ENCODE measurements at regions not wholly inside any gene's neighbourhood (a gene's known extent, or its start where the extent isn't known, plus 50 kb on each side); places are given as distances from the start of the nearest gene placed in this dataset.

DNA sequence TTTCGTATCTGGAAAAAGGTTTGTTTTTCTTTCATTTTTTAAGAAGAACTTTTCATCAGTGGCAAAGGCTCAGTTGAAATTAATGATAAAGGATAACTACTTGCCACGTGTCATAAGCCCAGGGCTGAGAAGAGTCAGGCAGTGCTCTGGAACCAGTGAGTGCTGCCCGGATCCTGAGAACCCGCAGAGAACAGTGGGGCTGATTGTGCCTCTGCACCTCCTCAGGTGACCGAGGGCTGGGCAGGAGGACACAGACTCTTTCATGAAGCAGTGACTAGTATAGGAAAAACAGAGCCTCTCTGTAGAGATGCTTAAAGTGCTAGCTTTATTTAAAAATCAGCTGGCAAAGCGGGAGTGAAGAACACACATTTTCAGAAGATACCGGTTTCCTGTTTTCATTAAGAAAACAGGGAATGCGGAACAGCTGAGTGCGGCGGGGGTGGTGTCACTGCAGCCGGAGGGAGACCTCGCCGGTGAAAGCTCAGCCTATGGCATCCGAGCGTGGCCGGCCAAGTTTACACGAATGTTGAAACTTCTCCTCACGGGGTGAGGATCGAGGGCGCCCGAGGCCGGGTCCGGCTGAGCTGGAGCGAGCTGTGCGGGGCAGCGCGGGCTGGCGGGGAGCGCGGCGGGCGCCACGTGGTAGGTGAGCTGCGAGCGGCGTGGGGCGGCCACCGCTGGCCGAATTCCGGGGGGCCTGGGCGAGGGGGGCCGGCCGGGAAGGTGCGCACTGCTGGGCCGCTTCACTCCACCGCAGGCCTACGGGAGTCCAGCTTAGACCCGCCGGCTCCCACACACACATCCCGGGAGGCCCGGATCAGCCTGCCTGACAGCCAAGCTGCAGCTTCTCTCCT is 134.7 kb upstream of the DMRT1 start:
- Histone ChIP-seq H2AFZ (ENCODE audit: low read depth) (peak overlapping the region; percentile 71), H4K20me1 (ENCODE audit: insufficient read depth) (no peaks in the 10 kb centered on the region), H3K27ac (ENCODE audit: low read depth in 2 of 2, low read length in 1 of 2) (peak overlapping the region; percentile 61 to 64; a peak in 3 of 4 replicates), H3K27me3 (ENCODE audit: insufficient read depth) (no peaks in the 10 kb centered on the region), H3K9me3 (no peaks in the 10 kb centered on the region), H3K4me2 (peak overlapping the region; percentile 79), H3K9ac (peak overlapping the region; percentile 57), H3K9me2 (no peaks in the 10 kb centered on the region), H3K4me1 (ENCODE audit: control insufficient read depth in 1 of 2, insufficient read depth in 2 of 2, low read depth in 1 of 2, low read length in 1 of 2) (peaks cover 0 to 7% of the 10 kb centered on the region in 2 experiments; a peak in 1 of 4 replicates), H3K4me3 (ENCODE audit: low read depth in 2 of 2, low read length in 1 of 2) (peak overlapping the region; percentile 44 to 54), H3F3A (replicated peaks; ENCODE audit: insufficient read depth) (peaks cover 4% of the 10 kb centered on the region), H3K79me2 (ENCODE audit: insufficient read depth) (peaks cover 8% of the 10 kb centered on the region; the same call in 1 of the 2 replicates), H3K36me3 (replicated peaks in 1 of 2; ENCODE audit: control insufficient read depth in 1 of 2, insufficient read depth in 2 of 2, low read length in 1 of 2) (peaks cover 3 to 8% of the 10 kb centered on the region in 2 experiments)
- peak; percentile 29 for DNase-seq
- TF ChIP-seq, protein P1, sequence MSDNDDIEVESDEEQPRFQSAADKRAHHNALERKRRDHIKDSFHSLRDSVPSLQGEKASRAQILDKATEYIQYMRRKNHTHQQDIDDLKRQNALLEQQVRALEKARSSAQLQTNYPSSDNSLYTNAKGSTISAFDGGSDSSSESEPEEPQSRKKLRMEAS (IDR thresholded peaks at IDR 0.05; ENCODE audit: low read depth) = 0 out of 2 replicates have a peak, but pooled peaks have one; percentile 44
- TF ChIP-seq ELF1 (IDR thresholded peaks at IDR 0.05) (peak; percentile 71; the same call in 1 of the 2 replicates), TEAD4 (IDR thresholded peaks at IDR 0.05; ENCODE audit: borderline replicate concordance, insufficient read depth) (no peak)
- POLR2A ChIA-PET = no interaction called here
- 17% methylated on average over 21 of the region's 51 CpGs for WGBS (ENCODE audit: low lambda C conversion rate)
- CTCF ChIA-PET = no interaction called here

DNA sequence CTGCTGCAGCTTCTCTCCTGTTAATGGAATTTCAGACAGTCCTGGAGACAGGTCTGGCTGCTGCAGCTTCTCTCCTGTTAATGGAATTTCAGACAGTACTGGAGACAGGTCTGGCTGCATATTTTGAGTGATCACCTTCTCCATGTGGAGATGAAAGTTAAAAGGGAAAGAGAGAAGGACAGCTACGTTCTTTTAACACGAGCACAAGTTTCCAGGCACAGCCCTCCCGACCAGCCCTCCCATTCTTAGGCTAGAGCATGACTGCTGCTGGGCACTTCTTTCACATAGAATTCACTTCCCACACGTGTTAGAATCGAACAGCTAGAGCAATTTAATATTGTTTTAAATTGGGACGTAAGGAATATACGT is 133.3 kb upstream of the DMRT1 start:
- Histone ChIP-seq H3K9me3 (no peaks in the 10 kb centered on the region), H3K27me3 (ENCODE audit: insufficient read depth) (no peaks in the 10 kb centered on the region), H3K4me1 (ENCODE audit: control insufficient read depth in 1 of 2, insufficient read depth in 2 of 2, low read depth in 1 of 2, low read length in 1 of 2) (peaks cover 0 to 7% of the 10 kb centered on the region in 2 experiments; a peak in 1 of 4 replicates), H2AFZ (ENCODE audit: low read depth) (no peak overlapping the region), H3K4me3 (ENCODE audit: low read depth in 2 of 2, low read length in 1 of 2) (peak overlapping the region; percentile 24 to 44; a peak in 3 of 4 replicates), H3K36me3 (replicated peaks in 1 of 2; ENCODE audit: control insufficient read depth in 1 of 2, insufficient read depth in 2 of 2, low read length in 1 of 2) (peaks cover 3 to 9% of the 10 kb centered on the region in 2 experiments), H3K4me2 (peak overlapping the region; percentile 77), H3K79me2 (ENCODE audit: insufficient read depth) (peaks cover 19% of the 10 kb centered on the region; the same call in 1 of the 2 replicates), H4K20me1 (ENCODE audit: insufficient read depth) (no peaks in the 10 kb centered on the region), H3F3A (replicated peaks; ENCODE audit: insufficient read depth) (peaks cover 4% of the 10 kb centered on the region), H3K9ac (peak overlapping the region; percentile 44; the same call in 1 of the 2 replicates), H3K27ac (ENCODE audit: low read depth in 2 of 2, low read length in 1 of 2) (peak overlapping the region; percentile 33 to 58; a peak in 2 of 4 replicates), H3K9me2 (no peaks in the 10 kb centered on the region)
- POLR2A ChIA-PET = no interaction called here
- no peak for DNase-seq
- CTCF ChIA-PET = no interaction called here
- 22% methylated on average over 7 of the region's 7 CpGs for WGBS (ENCODE audit: low lambda C conversion rate)
- TF ChIP-seq NFIC (IDR thresholded peaks at IDR 0.05; ENCODE audit: borderline replicate concordance) (no peak), FOSL2 (IDR thresholded peaks at IDR 0.05; ENCODE audit: borderline replicate concordance, low read depth) (no peak)
- TF ChIP-seq, protein P2, sequence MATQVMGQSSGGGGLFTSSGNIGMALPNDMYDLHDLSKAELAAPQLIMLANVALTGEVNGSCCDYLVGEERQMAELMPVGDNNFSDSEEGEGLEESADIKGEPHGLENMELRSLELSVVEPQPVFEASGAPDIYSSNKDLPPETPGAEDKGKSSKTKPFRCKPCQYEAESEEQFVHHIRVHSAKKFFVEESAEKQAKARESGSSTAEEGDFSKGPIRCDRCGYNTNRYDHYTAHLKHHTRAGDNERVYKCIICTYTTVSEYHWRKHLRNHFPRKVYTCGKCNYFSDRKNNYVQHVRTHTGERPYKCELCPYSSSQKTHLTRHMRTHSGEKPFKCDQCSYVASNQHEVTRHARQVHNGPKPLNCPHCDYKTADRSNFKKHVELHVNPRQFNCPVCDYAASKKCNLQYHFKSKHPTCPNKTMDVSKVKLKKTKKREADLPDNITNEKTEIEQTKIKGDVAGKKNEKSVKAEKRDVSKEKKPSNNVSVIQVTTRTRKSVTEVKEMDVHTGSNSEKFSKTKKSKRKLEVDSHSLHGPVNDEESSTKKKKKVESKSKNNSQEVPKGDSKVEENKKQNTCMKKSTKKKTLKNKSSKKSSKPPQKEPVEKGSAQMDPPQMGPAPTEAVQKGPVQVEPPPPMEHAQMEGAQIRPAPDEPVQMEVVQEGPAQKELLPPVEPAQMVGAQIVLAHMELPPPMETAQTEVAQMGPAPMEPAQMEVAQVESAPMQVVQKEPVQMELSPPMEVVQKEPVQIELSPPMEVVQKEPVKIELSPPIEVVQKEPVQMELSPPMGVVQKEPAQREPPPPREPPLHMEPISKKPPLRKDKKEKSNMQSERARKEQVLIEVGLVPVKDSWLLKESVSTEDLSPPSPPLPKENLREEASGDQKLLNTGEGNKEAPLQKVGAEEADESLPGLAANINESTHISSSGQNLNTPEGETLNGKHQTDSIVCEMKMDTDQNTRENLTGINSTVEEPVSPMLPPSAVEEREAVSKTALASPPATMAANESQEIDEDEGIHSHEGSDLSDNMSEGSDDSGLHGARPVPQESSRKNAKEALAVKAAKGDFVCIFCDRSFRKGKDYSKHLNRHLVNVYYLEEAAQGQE (IDR thresholded peaks at IDR 0.05; ENCODE audit: low read depth, low read length) = no peak

Measured in SK-N-SH (cell line).